ENCODE measurements at regions not wholly inside any gene's neighbourhood (a gene's known extent, or its start where the extent isn't known, plus 50 kb on each side); places are given as distances from the start of the nearest gene placed in this dataset.

DNA sequence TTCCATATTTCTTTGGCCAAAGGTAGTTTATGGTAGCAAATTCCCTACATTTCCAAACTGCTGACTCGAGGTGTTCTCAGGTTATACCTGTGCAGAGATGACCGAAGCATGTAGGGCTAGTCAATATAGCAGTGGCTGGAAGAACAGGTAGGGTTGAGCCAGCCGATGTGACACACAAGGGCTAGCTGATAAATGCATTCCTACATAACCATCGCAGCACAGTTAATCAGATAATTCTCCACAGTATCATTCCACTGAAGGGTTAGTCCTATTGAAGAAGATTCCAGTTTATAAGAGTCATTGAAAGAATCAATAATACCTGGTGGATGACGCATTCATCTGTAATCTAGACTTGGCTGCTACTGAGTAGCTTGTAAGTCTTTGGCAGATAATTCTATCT, 220.0 kb downstream of the KIF20B start:
- Histone ChIP-seq H3K9me3 (ENCODE audit: low read length) (no peaks in the 10 kb centered on the region), H3K4me1 (ENCODE audit: insufficient read depth, low read length) (no peaks in the 10 kb centered on the region), H3K27ac (ENCODE audit: low read depth, low read length) (no peak overlapping the region), H3K4me3 (ENCODE audit: low read depth in 1 of 2, low read length in 2 of 2) (no peak overlapping the region), H3K36me3 (ENCODE audit: insufficient read depth, low read length) (no peaks in the 10 kb centered on the region), H3K27me3 (ENCODE audit: control insufficient read depth in 1 of 2, insufficient read depth in 2 of 2, low read length in 2 of 2) (no peaks in the 10 kb centered on the region), H3K9ac (ENCODE audit: low read length) (no peak overlapping the region)

GRCh38 chr10:89923661-89924060, 222.3 kb downstream of the KIF20B start:
- Histone ChIP-seq H3K27me3 (ENCODE audit: control insufficient read depth in 1 of 2, insufficient read depth in 2 of 2, low read length in 2 of 2) (no peaks in the 10 kb centered on the region), H3K4me3 (ENCODE audit: low read depth in 1 of 2, low read length in 2 of 2) (no peak overlapping the region), H3K4me1 (ENCODE audit: insufficient read depth, low read length) (no peaks in the 10 kb centered on the region), H3K27ac (ENCODE audit: low read depth, low read length) (no peak overlapping the region), H3K9me3 (ENCODE audit: low read length) (no peaks in the 10 kb centered on the region), H3K9ac (ENCODE audit: low read length) (no peak overlapping the region), H3K36me3 (ENCODE audit: insufficient read depth, low read length) (no peaks in the 10 kb centered on the region)

DNA sequence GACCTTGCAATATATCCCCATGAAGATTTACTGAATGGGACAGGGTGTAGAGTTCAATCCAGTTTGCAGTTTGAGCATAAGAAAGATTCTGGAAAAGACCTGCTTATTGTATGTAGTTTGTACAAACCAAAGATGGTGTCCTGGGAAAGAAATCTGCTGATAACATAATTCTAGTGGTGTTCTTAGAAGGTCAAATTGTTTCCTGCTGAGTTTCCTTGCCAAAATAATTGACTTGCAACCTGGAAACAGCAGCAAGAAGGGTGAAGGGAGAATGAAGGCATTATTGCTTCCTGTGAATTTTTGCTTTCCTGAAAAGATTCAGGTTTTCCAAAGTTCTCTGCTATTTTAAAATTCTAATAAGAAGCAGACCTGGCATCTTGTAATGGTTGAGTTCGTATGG, 222.9 kb downstream of the KIF20B start:
- H3K36me3 ChIP-seq (ENCODE audit: insufficient read depth, low read length) = no peaks in the 10 kb centered on the region
- H3K27ac ChIP-seq (ENCODE audit: low read depth, low read length) = no peak overlapping the region
- no peaks in the 10 kb centered on the region for H3K9me3 ChIP-seq (ENCODE audit: low read length)
- H3K4me3 ChIP-seq (ENCODE audit: low read depth in 1 of 2, low read length in 2 of 2) = no peak overlapping the region
- H3K4me1 ChIP-seq (ENCODE audit: insufficient read depth, low read length) = no peaks in the 10 kb centered on the region
- no peak overlapping the region for H3K9ac ChIP-seq (ENCODE audit: low read length)
- H3K27me3 ChIP-seq (ENCODE audit: control insufficient read depth in 1 of 2, insufficient read depth in 2 of 2, low read length in 2 of 2) = no peaks in the 10 kb centered on the region

DNA sequence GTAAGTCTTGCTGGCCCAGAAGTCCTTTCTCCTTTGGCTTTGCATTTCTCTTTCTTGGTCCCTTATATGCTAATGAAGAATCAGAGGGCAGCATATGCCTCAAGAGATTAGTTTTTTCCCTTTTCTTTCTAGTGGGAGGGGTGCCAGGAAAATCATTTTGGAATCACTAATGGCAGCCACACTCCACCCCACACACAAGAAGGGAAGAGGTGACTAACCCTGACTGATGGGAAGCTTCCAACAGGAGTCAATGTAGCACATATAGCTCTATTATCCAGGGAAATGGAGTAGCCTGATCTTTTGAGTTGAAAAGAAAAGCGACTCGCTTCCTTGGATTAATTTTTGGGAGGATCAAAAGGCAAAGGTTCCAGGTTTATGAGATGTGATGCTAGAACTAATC, 225.3 kb downstream of the KIF20B start:
- Histone ChIP-seq H3K4me1 (ENCODE audit: insufficient read depth, low read length) (no peaks in the 10 kb centered on the region), H3K36me3 (ENCODE audit: insufficient read depth, low read length) (no peaks in the 10 kb centered on the region), H3K4me3 (ENCODE audit: low read depth in 1 of 2, low read length in 2 of 2) (no peak overlapping the region), H3K9ac (ENCODE audit: low read length) (no peak overlapping the region), H3K27ac (ENCODE audit: low read depth, low read length) (no peak overlapping the region), H3K27me3 (ENCODE audit: control insufficient read depth in 1 of 2, insufficient read depth in 2 of 2, low read length in 2 of 2) (no peaks in the 10 kb centered on the region), H3K9me3 (ENCODE audit: low read length) (no peaks in the 10 kb centered on the region)

DNA sequence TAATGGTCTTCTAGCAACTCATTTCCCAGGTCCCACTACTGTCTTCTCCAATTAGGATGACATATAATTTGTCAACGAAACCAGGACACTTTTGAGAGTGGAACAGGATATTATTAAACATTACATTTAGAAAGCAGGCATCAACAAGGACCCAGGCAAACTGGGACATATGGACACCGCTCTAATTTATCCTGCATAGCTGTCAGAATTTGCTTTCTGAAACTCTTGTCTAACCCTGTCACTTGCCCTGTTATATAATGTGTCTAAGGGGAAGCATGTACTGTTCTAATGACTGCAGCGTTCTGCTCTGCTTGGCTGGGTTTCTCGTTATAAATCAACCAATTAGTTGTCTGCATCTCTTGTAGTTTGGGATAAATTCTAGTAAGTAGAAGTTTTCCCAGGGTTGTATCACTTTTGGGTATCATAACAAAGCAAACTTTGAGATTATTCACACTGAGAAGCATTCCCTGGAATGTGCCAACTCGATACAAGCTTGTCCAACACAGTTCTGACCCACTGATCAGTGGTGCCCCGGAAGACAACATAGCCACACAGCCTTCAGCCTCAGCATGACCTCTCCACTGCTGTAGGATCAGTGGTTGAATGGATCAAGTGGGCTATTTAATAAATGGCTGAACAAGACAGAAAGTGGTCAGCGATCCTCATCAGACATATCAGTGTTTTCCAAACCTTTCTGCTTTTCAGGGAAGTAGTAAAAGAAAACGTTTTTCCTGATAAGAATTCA, 228.1 kb downstream of the KIF20B start:
- H3K27me3 ChIP-seq (ENCODE audit: control insufficient read depth in 1 of 2, insufficient read depth in 2 of 2, low read length in 2 of 2) = no peaks in the 10 kb centered on the region
- no peak overlapping the region for H3K9ac ChIP-seq (ENCODE audit: low read length)
- no peaks in the 10 kb centered on the region for H3K4me1 ChIP-seq (ENCODE audit: insufficient read depth, low read length)
- H3K36me3 ChIP-seq (ENCODE audit: insufficient read depth, low read length) = no peaks in the 10 kb centered on the region
- no peak overlapping the region for H3K27ac ChIP-seq (ENCODE audit: low read depth, low read length)
- no peaks in the 10 kb centered on the region for H3K9me3 ChIP-seq (ENCODE audit: low read length)
- H3K4me3 ChIP-seq (ENCODE audit: low read depth in 1 of 2, low read length in 2 of 2) = no peak overlapping the region

DNA sequence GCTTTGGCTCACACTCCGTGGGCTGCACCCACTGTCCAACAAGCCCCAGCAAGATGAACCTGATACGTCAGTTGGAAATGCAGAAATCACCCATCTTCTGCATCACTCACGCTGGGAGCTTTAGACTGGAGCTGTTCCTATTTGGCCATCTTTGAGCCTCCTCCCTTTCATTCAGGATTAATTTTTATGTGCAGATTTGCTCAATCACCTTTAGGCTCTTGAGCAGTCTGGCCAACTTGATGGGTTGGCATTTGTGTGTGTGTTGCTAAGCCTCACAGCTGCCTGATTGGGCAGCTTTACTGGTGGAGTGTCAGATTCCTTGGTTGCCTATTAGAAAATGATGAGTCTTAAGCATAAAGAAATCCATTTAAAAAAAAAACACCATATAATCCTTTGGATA, 236.1 kb downstream of the KIF20B start:
- H3K27ac ChIP-seq (ENCODE audit: low read depth, low read length) = no peak overlapping the region
- H3K27me3 ChIP-seq (ENCODE audit: control insufficient read depth in 1 of 2, insufficient read depth in 2 of 2, low read length in 2 of 2) = no peaks in the 10 kb centered on the region
- no peaks in the 10 kb centered on the region for H3K36me3 ChIP-seq (ENCODE audit: insufficient read depth, low read length)
- no peak overlapping the region for H3K4me3 ChIP-seq (ENCODE audit: low read depth in 1 of 2, low read length in 2 of 2)
- H3K4me1 ChIP-seq (ENCODE audit: insufficient read depth, low read length) = no peaks in the 10 kb centered on the region
- H3K9me3 ChIP-seq (ENCODE audit: low read length) = no peaks in the 10 kb centered on the region
- no peak overlapping the region for H3K9ac ChIP-seq (ENCODE audit: low read length)

DNA sequence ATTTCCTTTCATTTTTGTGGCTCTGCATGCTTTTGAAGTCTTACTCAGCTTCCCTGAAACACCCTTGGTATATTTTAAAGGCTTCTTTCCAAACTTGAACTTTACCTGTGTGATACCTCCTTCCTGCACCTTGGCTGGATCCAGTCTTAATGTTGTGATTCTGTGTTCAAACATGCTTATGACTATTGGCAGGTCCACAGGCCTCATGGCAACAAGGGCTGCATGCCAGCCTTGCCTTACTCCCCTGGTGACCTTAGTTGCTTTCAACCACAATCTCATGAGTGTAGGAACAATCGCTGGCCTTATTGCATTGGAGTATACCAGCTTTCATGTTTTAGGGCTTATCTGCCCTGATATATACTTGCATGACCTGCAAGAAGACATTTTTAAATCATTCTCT, 238.7 kb downstream of the KIF20B start:
- no peaks in the 10 kb centered on the region for H3K36me3 ChIP-seq (ENCODE audit: insufficient read depth, low read length)
- no peak overlapping the region for H3K4me3 ChIP-seq (ENCODE audit: low read depth in 1 of 2, low read length in 2 of 2)
- H3K9me3 ChIP-seq (ENCODE audit: low read length) = no peaks in the 10 kb centered on the region
- no peaks in the 10 kb centered on the region for H3K4me1 ChIP-seq (ENCODE audit: insufficient read depth, low read length)
- no peak overlapping the region for H3K9ac ChIP-seq (ENCODE audit: low read length)
- no peaks in the 10 kb centered on the region for H3K27me3 ChIP-seq (ENCODE audit: control insufficient read depth in 1 of 2, insufficient read depth in 2 of 2, low read length in 2 of 2)
- H3K27ac ChIP-seq (ENCODE audit: low read depth, low read length) = no peak overlapping the region

DNA sequence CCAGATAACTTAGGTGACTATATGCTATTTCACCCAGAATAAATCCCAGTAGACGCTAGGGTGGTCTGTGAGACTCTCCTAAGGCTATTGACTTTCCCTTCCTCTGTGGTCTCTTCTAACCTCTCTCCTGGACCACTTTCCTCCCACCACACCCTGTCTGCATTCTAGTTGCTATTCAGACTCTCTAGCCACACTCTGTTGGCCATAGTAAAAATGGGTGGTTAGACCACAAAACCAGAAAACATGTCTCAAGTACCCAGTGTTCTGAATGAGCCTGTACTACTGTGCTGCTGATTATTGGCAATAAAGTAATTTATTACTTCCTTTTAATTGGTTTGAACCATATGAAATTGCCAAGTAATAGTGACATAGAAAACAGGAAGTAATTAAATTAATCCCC, 240.8 kb downstream of the KIF20B start:
- Histone ChIP-seq H3K4me1 (ENCODE audit: insufficient read depth, low read length) (peaks cover 5% of the 10 kb centered on the region), H3K27me3 (ENCODE audit: control insufficient read depth in 1 of 2, insufficient read depth in 2 of 2, low read length in 2 of 2) (no peaks in the 10 kb centered on the region), H3K9ac (ENCODE audit: low read length) (no peak overlapping the region), H3K36me3 (ENCODE audit: insufficient read depth, low read length) (no peaks in the 10 kb centered on the region), H3K9me3 (ENCODE audit: low read length) (no peaks in the 10 kb centered on the region), H3K27ac (ENCODE audit: low read depth, low read length) (no peak overlapping the region), H3K4me3 (ENCODE audit: low read depth in 1 of 2, low read length in 2 of 2) (no peak overlapping the region)

DNA sequence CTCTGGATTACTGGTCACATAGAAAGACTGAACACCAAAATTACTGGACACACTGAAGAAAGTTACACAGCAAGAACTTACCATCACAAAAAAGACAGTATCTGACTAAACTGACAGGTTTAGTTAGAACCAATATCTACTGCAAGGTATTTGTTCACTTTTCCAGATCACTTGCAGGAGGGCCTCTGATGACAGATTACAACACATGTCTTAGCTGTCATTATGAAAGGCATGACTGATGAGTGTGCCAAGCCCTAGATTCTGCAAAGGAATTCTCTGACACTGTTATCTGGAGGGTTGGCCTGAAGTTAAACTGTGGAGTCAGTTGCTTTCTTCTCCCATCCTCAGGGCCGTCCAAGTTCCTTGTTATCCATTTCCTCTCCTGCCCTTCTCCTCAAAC, 242.7 kb downstream of the KIF20B start:
- Histone ChIP-seq H3K27me3 (ENCODE audit: control insufficient read depth in 1 of 2, insufficient read depth in 2 of 2, low read length in 2 of 2) (no peaks in the 10 kb centered on the region), H3K36me3 (ENCODE audit: insufficient read depth, low read length) (no peaks in the 10 kb centered on the region), H3K9ac (ENCODE audit: low read length) (no peak overlapping the region), H3K9me3 (ENCODE audit: low read length) (no peaks in the 10 kb centered on the region), H3K4me3 (ENCODE audit: low read depth in 1 of 2, low read length in 2 of 2) (no peak overlapping the region), H3K27ac (ENCODE audit: low read depth, low read length) (no peak overlapping the region), H3K4me1 (ENCODE audit: insufficient read depth, low read length) (peaks cover 5% of the 10 kb centered on the region)

- Histone ChIP-seq H3K9me3 (ENCODE audit: low read length) (no peaks in the 10 kb centered on the region), H3K4me1 (ENCODE audit: insufficient read depth, low read length) (peaks cover 5% of the 10 kb centered on the region), H3K4me3 (ENCODE audit: low read depth in 1 of 2, low read length in 2 of 2) (no peak overlapping the region), H3K9ac (ENCODE audit: low read length) (no peak overlapping the region), H3K27ac (ENCODE audit: low read depth, low read length) (no peak overlapping the region), H3K27me3 (ENCODE audit: control insufficient read depth in 1 of 2, insufficient read depth in 2 of 2, low read length in 2 of 2) (no peaks in the 10 kb centered on the region), H3K36me3 (ENCODE audit: insufficient read depth, low read length) (no peaks in the 10 kb centered on the region)
These were observed 244.7 kb downstream of the KIF20B start for GRCh38 chr10:89946106-89946505.

- Histone ChIP-seq H3K4me3 (ENCODE audit: low read depth in 1 of 2, low read length in 2 of 2) (no peak overlapping the region), H3K27me3 (ENCODE audit: control insufficient read depth in 1 of 2, insufficient read depth in 2 of 2, low read length in 2 of 2) (no peaks in the 10 kb centered on the region), H3K9me3 (ENCODE audit: low read length) (no peaks in the 10 kb centered on the region), H3K4me1 (ENCODE audit: insufficient read depth, low read length) (peaks cover 5% of the 10 kb centered on the region), H3K9ac (ENCODE audit: low read length) (no peak overlapping the region), H3K36me3 (ENCODE audit: insufficient read depth, low read length) (no peaks in the 10 kb centered on the region), H3K27ac (ENCODE audit: low read depth, low read length) (no peak overlapping the region)
These were observed 248.1 kb downstream of the KIF20B start for GRCh38 chr10:89949496-89949895.

DNA sequence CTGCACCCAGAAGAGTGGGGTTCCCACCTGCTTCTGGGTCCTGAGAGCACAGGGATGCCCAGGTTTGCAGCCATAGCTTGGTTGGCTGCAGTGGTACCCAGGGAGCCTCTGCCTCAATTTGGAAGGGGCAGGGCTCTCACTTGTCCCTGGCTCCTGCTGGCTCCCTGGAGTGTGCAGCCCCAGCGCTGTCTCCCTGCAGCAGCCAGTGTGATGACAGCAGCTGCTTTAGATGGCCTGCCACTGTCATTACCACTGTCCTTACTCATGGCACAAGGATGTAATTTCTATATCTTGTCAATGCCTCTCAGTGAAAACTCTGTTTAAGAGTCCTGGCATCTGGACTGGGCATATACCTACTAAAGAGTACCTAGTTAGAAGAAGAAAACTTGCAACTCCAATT, 250.9 kb downstream of the KIF20B start:
- Histone ChIP-seq H3K4me1 (ENCODE audit: insufficient read depth, low read length) (no peaks in the 10 kb centered on the region), H3K9ac (ENCODE audit: low read length) (no peak overlapping the region), H3K4me3 (ENCODE audit: low read depth in 1 of 2, low read length in 2 of 2) (no peak overlapping the region), H3K27ac (ENCODE audit: low read depth, low read length) (no peak overlapping the region), H3K27me3 (ENCODE audit: control insufficient read depth in 1 of 2, insufficient read depth in 2 of 2, low read length in 2 of 2) (no peaks in the 10 kb centered on the region), H3K9me3 (ENCODE audit: low read length) (no peaks in the 10 kb centered on the region), H3K36me3 (ENCODE audit: insufficient read depth, low read length) (no peaks in the 10 kb centered on the region)
